HEK293 (cell line): ENCODE measurements at regions not wholly inside any gene's neighbourhood (a gene's known extent, or its start where the extent isn't known, plus 50 kb on each side); places are given as distances from the start of the nearest gene placed in this dataset.
A peak's percentile ranks its signal among the peaks of the same experiment; 100 is the strongest.

ENCODE experiments used
- CTCF ChIA-PET: fragments of 350-600 bp; formaldehyde crosslinking; extraction: SDS; loops from one replicate; lab custom pipeline; 2021; ENCODE audit warnings: antibody characterized with exemption; lab: Yijun Ruan, JAX
- POLR2A ChIA-PET: fragments of 300-600 bp; formaldehyde crosslinking; extraction: SDS; loops from one replicate; lab custom pipeline; 2020; ENCODE audit warnings: antibody characterized with exemption, inconsistent platforms; lab: Yijun Ruan, JAX
- H3K27ac ChIP-seq: fragments of 200-500 bp; sonication (Bioruptor generic); 2 replicates; pipeline ENCODE4 v1.5.1; 2014; ENCODE audit warnings: low read depth, low read length, control low read depth, inconsistent platforms; ENCODE audit errors: extremely low read depth
- H3K36me3 ChIP-seq, 2 experiments: fragments of 200-500 bp in 1 of 2; sonication (Bioruptor generic) in 1 of 2; 1 replicate in 1 of 2; 2 replicates in 1 of 2; pipeline ENCODE4 v1.5.1; 2014 to 2017; ENCODE audit warnings: inconsistent platforms in 2 of 2, low read length in 2 of 2; ENCODE audit not compliant: control insufficient read depth in 2 of 2, insufficient read depth in 1 of 2
- H3K4me1 ChIP-seq: fragments of 200-500 bp; sonication (Bioruptor generic); 2 replicates; pipeline ENCODE4 v1.5.1; 2014; ENCODE audit warnings: mild to moderate bottlenecking, low read length, inconsistent platforms; ENCODE audit not compliant: control insufficient read depth, insufficient read depth
- H3K4me3 ChIP-seq: 2 replicates; pipeline ENCODE4 v1.5.1; 2011; ENCODE audit warnings: low read depth, mild to moderate bottlenecking, control low read depth, low read length, moderate library complexity
- H3K9me3 ChIP-seq: fragments of 200-500 bp; sonication (Bioruptor generic); 2 replicates; pipeline ENCODE4 v1.5.1; 2014; ENCODE audit warnings: low read depth, low read length, inconsistent platforms; ENCODE audit not compliant: control insufficient read depth, insufficient read depth
- AEBP2 ChIP-seq: fragments of 450-650 bp; formaldehyde crosslinking; IDR thresholded peaks from 2 replicates; pipeline ENCODE4 v1.5.1; 2016; ENCODE audit warnings: missing biosample characterization, missing genetic modification characterization, borderline replicate concordance
- BCL11B ChIP-seq: fragments of 450-650 bp; formaldehyde crosslinking; IDR thresholded peaks from 2 replicates; pipeline ENCODE4 v1.5.1; 2016; ENCODE audit warnings: low read depth, missing biosample characterization, missing genetic modification characterization
- EGR2 ChIP-seq: fragments of 450-650 bp; formaldehyde crosslinking; IDR thresholded peaks from 2 replicates; pipeline ENCODE4 v1.5.1; 2016; ENCODE audit warnings: low read depth, missing biosample characterization, missing genetic modification characterization
- HOXC10 ChIP-seq: sonication (generic); formaldehyde crosslinking; IDR thresholded peaks from 2 replicates; pipeline ENCODE4 v1.8.1; 2023; ENCODE audit warnings: mild to moderate bottlenecking, missing genetic modification reagents
- KLF10 ChIP-seq: fragments of 450-650 bp; IDR thresholded peaks from 2 replicates; pipeline ENCODE4 v1.5.1; 2018; ENCODE audit warnings: missing biosample characterization, mild to moderate bottlenecking, missing genetic modification characterization
- OSR2 ChIP-seq: fragments of 450-650 bp; formaldehyde crosslinking; IDR thresholded peaks from 2 replicates; pipeline ENCODE4 v1.5.1; 2016; ENCODE audit warnings: missing biosample characterization, missing genetic modification characterization
- WT1 ChIP-seq: fragments of 450-650 bp; formaldehyde crosslinking; IDR thresholded peaks from 2 replicates; pipeline ENCODE4 v1.5.1; 2016; ENCODE audit warnings: missing biosample characterization, missing genetic modification characterization
- ZBTB11 ChIP-seq: fragments of 450-650 bp; formaldehyde crosslinking; conservative IDR thresholded peaks from 2 replicates; pipeline ENCODE4 v1.5.1; 2016; ENCODE audit warnings: low read depth, missing biosample characterization, missing genetic modification characterization
- ZFHX2 ChIP-seq: fragments of 450-650 bp; formaldehyde crosslinking; conservative IDR thresholded peaks from 2 replicates; pipeline ENCODE4 v1.5.1; 2016; ENCODE audit warnings: missing biosample characterization, missing genetic modification characterization
- ZIC2 ChIP-seq: fragments of 450-650 bp; formaldehyde crosslinking; IDR thresholded peaks from 2 replicates; pipeline ENCODE4 v1.5.1; 2016; ENCODE audit warnings: missing biosample characterization, missing genetic modification characterization
- ZNF133 ChIP-seq: fragments of 450-650 bp; formaldehyde crosslinking; IDR thresholded peaks from 2 replicates; pipeline ENCODE4 v1.5.1; 2016; ENCODE audit warnings: missing biosample characterization, missing genetic modification characterization
- ZNF16 ChIP-seq: fragments of 450-650 bp; formaldehyde crosslinking; IDR thresholded peaks from 2 replicates; pipeline ENCODE4 v1.5.1; 2016; ENCODE audit warnings: low read depth, missing biosample characterization, missing genetic modification characterization
- ZNF169 ChIP-seq: fragments of 450-650 bp; formaldehyde crosslinking; IDR thresholded peaks from 2 replicates; pipeline ENCODE4 v1.5.1; 2016; ENCODE audit warnings: missing biosample characterization, missing genetic modification characterization
- ZNF248 ChIP-seq: fragments of 450-650 bp; formaldehyde crosslinking; IDR thresholded peaks from 2 replicates; pipeline ENCODE4 v1.5.1; 2017; ENCODE audit warnings: missing biosample characterization, missing genetic modification characterization
- ZNF488 ChIP-seq: fragments of 450-650 bp; formaldehyde crosslinking; IDR thresholded peaks from 2 replicates; pipeline ENCODE4 v1.5.1; 2016; ENCODE audit warnings: missing biosample characterization, missing genetic modification characterization
- ZNF544 ChIP-seq: fragments of 450-650 bp; formaldehyde crosslinking; IDR thresholded peaks from 2 replicates; pipeline ENCODE4 v1.5.0; 2017; ENCODE audit warnings: missing biosample characterization, missing genetic modification characterization
- ZNF610 ChIP-seq: fragments of 450-650 bp; formaldehyde crosslinking; IDR thresholded peaks from 2 replicates; pipeline ENCODE4 v1.5.1; 2016; ENCODE audit warnings: missing biosample characterization, missing genetic modification characterization, borderline replicate concordance
- ZNF664 ChIP-seq: fragments of 450-650 bp; formaldehyde crosslinking; IDR thresholded peaks from 2 replicates; pipeline ENCODE4 v1.5.1; 2016; ENCODE audit warnings: missing biosample characterization, missing genetic modification characterization
- ZNF837 ChIP-seq: fragments of 450-650 bp; formaldehyde crosslinking; IDR thresholded peaks from 2 replicates; pipeline ENCODE4 v1.5.1; 2016; ENCODE audit warnings: missing biosample characterization, missing genetic modification characterization
- ZNF843 ChIP-seq: fragments of 450-650 bp; formaldehyde crosslinking; IDR thresholded peaks from 2 replicates; pipeline ENCODE4 v1.5.1; 2016; ENCODE audit warnings: missing biosample characterization, missing genetic modification characterization
- ZSCAN18 ChIP-seq: fragments of 450-650 bp; formaldehyde crosslinking; IDR thresholded peaks from 2 replicates; pipeline ENCODE4 v1.5.1; 2016; ENCODE audit warnings: missing biosample characterization, missing genetic modification characterization

GRCh38 chr17:72403713-72404209, 282.9 kb downstream of the SOX9 start:
- Histone ChIP-seq H3K4me3 (no peak overlapping the region), H3K27ac (no peak overlapping the region), H3K36me3 (peaks cover 0 to 3% of the 10 kb centered on the region in 2 experiments; a peak in 1 of 3 replicates), H3K4me1 (peaks cover 8% of the 10 kb centered on the region), H3K9me3 (no peaks in the 10 kb centered on the region)
- CTCF ChIA-PET = interaction anchor here (0.5 kb wide), 1 partner anchor 1323 kb away, joined by 4 read pairs; no protein-coding TSS in a partner anchor
- POLR2A ChIA-PET = no interaction called here
- TF ChIP-seq ZNF169 (tag by site-specific recombination) = no peak
- no peak for TF ChIP-seq ZNF133 (tag by site-specific recombination)
- no peak for TF ChIP-seq ZNF488
- no peak for TF ChIP-seq BCL11B (tag by site-specific recombination)

GRCh38 chr17:72404872-72405271, 284.1 kb downstream of the SOX9 start:
- peaks cover 0 to 3% of the 10 kb centered on the region in 2 experiments; a peak in 1 of 3 replicates for H3K36me3 ChIP-seq
- no peak overlapping the region for H3K4me3 ChIP-seq
- no peak for TF ChIP-seq AEBP2 (tag by site-specific recombination)
- TF ChIP-seq ZNF664 = no peak
- TF ChIP-seq ZNF248 (tag by site-specific recombination) = no peak
- TF ChIP-seq ZNF16 (tag by site-specific recombination) = no peak
- no peak for TF ChIP-seq HOXC10 (CRISPR knock-in tag)
- TF ChIP-seq ZNF837 = no peak
- no peak for TF ChIP-seq WT1
- no peak for TF ChIP-seq ZBTB11 (tag by site-specific recombination)
- TF ChIP-seq ZNF610 (tag by site-specific recombination) = no peak
- TF ChIP-seq KLF10 (tag by site-specific recombination) = no peak
- TF ChIP-seq ZNF843 = no peak
- TF ChIP-seq ZNF544 (tag by site-specific recombination) = no peak
- TF ChIP-seq ZIC2 (tag by site-specific recombination) = peak; percentile 35; the same call in 1 of the 2 replicates
- peak; percentile 70 for TF ChIP-seq ZFHX2 (tag by site-specific recombination)
- no peak for TF ChIP-seq OSR2 (tag by site-specific recombination)
- TF ChIP-seq EGR2 (tag by site-specific recombination) = peak; percentile 60
- no peak for TF ChIP-seq ZSCAN18 (tag by site-specific recombination)
- H3K9me3 ChIP-seq = no peaks in the 10 kb centered on the region
- POLR2A ChIA-PET = interaction anchor here (0.6 kb wide), 1 partner anchor 939 kb away, joined by 3 read pairs; no protein-coding TSS in a partner anchor
- H3K4me1 ChIP-seq = peaks cover 8% of the 10 kb centered on the region
- no peak overlapping the region for H3K27ac ChIP-seq
- CTCF ChIA-PET = interaction anchor here (0.5 kb wide), 1 partner anchor 154 kb away, joined by 3 read pairs; no protein-coding TSS in a partner anchor
